Stimulated activated CD4-positive, alpha-beta T cell treated with anti-CD3 and anti-CD28 coated beads, Interleukin-1b, Interleukin-23, amount 100 ng/mL, for 4 hours (primary cell): ENCODE measurements at regions not wholly inside any gene's neighbourhood (a gene's known extent, or its start where the extent isn't known, plus 50 kb on each side); places are given as distances from the start of the nearest gene placed in this dataset.

Source experiments
- DNase-seq, 2 donors: peaks; one replicate each; pipeline ENCODE4 v3.0.0-alpha.2; 2020; ENCODE audit warnings: low read depth in 2 of 2

GRCh38 chr11:15730263-15730994 lies 615.7 kb downstream of the INSC start:
- no peak for DNase-seq

- DNase-seq: no peak
These were observed 616.3 kb downstream of the INSC start for GRCh38 chr11:15730995-15731385.

- DNase-seq: no peak
These were observed 620.6 kb downstream of the SOX6 start for GRCh38 chr11:15735706-15736105.

GRCh38 chr11:15737320-15737719 lies 619.0 kb downstream of the SOX6 start:
- no peak for DNase-seq

GRCh38 chr11:15738931-15739330 lies 617.4 kb downstream of the SOX6 start:
- DNase-seq: no peak

GRCh38 chr11:15742626-15743519 lies 613.5 kb downstream of the SOX6 start:
- no peak for DNase-seq

- DNase-seq: no peak
These were observed 611.7 kb downstream of the SOX6 start for GRCh38 chr11:15744693-15745092.

GRCh38 chr11:15745266-15745665 lies 611.1 kb downstream of the SOX6 start:
- DNase-seq: no peak

GRCh38 chr11:15747671-15748070 lies 608.7 kb downstream of the SOX6 start:
- DNase-seq: no peak

GRCh38 chr11:15748132-15748531 lies 608.2 kb downstream of the SOX6 start:
- no peak for DNase-seq

- no peak for DNase-seq
These were observed 607.6 kb downstream of the SOX6 start for GRCh38 chr11:15748741-15749140.

- no peak for DNase-seq
These were observed 605.6 kb downstream of the SOX6 start for GRCh38 chr11:15750535-15751308.

- DNase-seq: no peak
These were observed 602.1 kb downstream of the SOX6 start for GRCh38 chr11:15754221-15754620.

GRCh38 chr11:15757048-15757698 lies 599.2 kb downstream of the SOX6 start:
- no peak for DNase-seq

GRCh38 chr11:15758857-15759465 lies 597.4 kb downstream of the SOX6 start:
- no peak for DNase-seq

- DNase-seq: no peak
These were observed 595.1 kb downstream of the SOX6 start for GRCh38 chr11:15761235-15761634.

GRCh38 chr11:15764326-15764725 lies 592.0 kb downstream of the SOX6 start:
- DNase-seq: no peak

GRCh38 chr11:15764948-15765347 lies 591.4 kb downstream of the SOX6 start:
- DNase-seq: no peak

- DNase-seq: no peak
These were observed 590.8 kb downstream of the SOX6 start for GRCh38 chr11:15765530-15765929.

- DNase-seq: no peak
These were observed 588.0 kb downstream of the SOX6 start for GRCh38 chr11:15768321-15768720.

- no peak for DNase-seq
These were observed 587.1 kb downstream of the SOX6 start for GRCh38 chr11:15769203-15769602.
